Peyer's patch (tissue), 4 donors: ENCODE measurements at regions not wholly inside any gene's neighbourhood (a gene's known extent, or its start where the extent isn't known, plus 50 kb on each side); places are given as distances from the start of the nearest gene placed in this dataset.

Source experiments
- DNase-seq, 3 donors: peaks; one replicate each; pipeline ENCODE4 v3.0.0-alpha.2; 2017 to 2019
- H3K27ac ChIP-seq, 4 donors: fragments of 200-600 bp; sonication (generic); one replicate each; pipeline ENCODE4 v1.5.1; 2016 to 2019
- H3K27me3 ChIP-seq, 2 donors: fragments of 200-600 bp; sonication (generic); one replicate each; pipeline ENCODE4 v1.5.1; 2019
- H3K36me3 ChIP-seq, 3 donors: fragments of 200-600 bp; sonication (generic); one replicate each; pipeline ENCODE4 v1.5.1; 2016 to 2019
- H3K4me1 ChIP-seq, 4 donors: fragments of 200-600 bp; sonication (generic); one replicate each; pipeline ENCODE4 v1.5.1; 2016 to 2019
- H3K4me3 ChIP-seq, 4 donors: fragments of 200-600 bp; sonication (generic); 1 replicate in 3 of 4; 2 replicates in 1 of 4; pipeline ENCODE4 v1.5.1; 2016 to 2019; ENCODE audit warnings: mild to moderate bottlenecking in 1 of 4
- H3K9me3 ChIP-seq, 4 donors: fragments of 200-600 bp; sonication (generic); one replicate each; pipeline ENCODE4 v1.5.1; 2016 to 2019; ENCODE audit warnings: mild to moderate bottlenecking in 1 of 4
- POLR2A ChIP-seq, 2 donors: fragments of 450-650 bp; IDR thresholded peaks; one replicate each; pipeline ENCODE4 v1.5.1; 2017; ENCODE audit warnings: antibody characterized with exemption in 2 of 2, mild to moderate bottlenecking in 2 of 2, moderate library complexity in 2 of 2
- TF ChIP-seq, protein P1 (sequence below), 6 experiments: fragments of 450-650 bp in 4 of 6; fragments of 200-600 bp in 2 of 6; sonication (generic) in 1 of 6; IDR thresholded peaks; one replicate each; pipeline ENCODE4 v1.5.1; 2017 to 2019; ENCODE audit warnings: antibody characterized with exemption in 6 of 6, mild to moderate bottlenecking in 3 of 6, moderate library complexity in 1 of 6

DNA sequence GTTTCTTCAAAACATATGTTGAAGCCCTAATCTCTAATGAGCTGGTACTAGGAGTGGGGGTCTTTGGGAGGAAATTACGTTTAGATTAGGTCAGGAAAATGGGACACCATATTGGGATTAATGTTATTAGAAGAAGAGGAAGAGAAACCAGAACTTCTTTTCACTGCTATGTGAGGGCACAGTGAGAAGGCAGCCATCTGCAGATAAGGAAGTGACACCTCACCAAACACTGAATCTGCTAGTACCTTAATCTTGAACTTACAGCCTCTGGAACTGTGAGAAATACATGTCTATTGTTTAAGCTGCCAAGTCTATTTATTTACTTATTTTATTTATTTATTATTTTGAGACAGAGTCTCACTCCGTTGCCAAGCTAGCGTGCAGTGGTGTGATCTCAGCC lies 482.4 kb downstream of the CDY2B start:
- TF ChIP-seq, protein P1, sequence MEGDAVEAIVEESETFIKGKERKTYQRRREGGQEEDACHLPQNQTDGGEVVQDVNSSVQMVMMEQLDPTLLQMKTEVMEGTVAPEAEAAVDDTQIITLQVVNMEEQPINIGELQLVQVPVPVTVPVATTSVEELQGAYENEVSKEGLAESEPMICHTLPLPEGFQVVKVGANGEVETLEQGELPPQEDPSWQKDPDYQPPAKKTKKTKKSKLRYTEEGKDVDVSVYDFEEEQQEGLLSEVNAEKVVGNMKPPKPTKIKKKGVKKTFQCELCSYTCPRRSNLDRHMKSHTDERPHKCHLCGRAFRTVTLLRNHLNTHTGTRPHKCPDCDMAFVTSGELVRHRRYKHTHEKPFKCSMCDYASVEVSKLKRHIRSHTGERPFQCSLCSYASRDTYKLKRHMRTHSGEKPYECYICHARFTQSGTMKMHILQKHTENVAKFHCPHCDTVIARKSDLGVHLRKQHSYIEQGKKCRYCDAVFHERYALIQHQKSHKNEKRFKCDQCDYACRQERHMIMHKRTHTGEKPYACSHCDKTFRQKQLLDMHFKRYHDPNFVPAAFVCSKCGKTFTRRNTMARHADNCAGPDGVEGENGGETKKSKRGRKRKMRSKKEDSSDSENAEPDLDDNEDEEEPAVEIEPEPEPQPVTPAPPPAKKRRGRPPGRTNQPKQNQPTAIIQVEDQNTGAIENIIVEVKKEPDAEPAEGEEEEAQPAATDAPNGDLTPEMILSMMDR (IDR thresholded peaks at IDR 0.05), result no peak
- no peak for TF ChIP-seq POLR2A (IDR thresholded peaks at IDR 0.05)
- H3K9me3 ChIP-seq, result no peaks in the 10 kb centered on the region
- H3K36me3 ChIP-seq, result no peaks in the 10 kb centered on the region
- DNase-seq, result no peak
- H3K4me3 ChIP-seq, result no peak overlapping the region
- H3K27me3 ChIP-seq, result no peaks in the 10 kb centered on the region
- no peaks in the 10 kb centered on the region for H3K4me1 ChIP-seq
- H3K27ac ChIP-seq, result no peak overlapping the region

DNA sequence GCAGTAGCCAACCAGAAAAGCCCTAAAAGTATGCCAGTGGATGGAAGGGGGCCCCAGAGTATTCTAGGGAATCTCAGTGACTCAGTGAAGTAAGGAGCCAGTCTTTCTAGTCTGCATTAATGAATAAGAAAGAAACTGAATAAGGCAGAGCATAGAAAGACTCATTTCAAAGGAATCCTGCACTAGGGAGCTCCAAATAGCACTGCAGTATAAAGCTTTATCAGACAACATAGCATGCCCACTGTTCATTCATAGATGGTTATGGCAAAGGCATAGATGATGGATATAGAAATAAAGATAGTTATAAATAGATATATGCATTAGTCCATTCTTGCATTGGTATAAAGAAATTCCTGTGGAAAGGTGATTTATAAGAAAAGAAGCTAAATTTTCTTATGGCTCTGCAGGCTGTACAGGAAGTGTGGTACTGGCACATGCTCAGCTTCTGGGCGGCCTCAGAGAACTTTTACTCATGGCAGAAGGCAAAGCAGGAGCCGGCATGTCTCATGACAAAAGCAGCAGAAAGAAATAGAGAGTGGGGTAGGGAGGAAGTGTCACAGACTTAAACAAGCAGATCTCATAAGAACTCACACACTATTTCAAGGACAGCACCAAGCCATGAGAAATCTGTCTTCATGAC lies 498.5 kb downstream of the CDY2B start:
- no peak for TF ChIP-seq POLR2A (IDR thresholded peaks at IDR 0.05)
- TF ChIP-seq, protein P1 (IDR thresholded peaks at IDR 0.05), result no peak
- H3K36me3 ChIP-seq, result no peaks in the 10 kb centered on the region

DNA sequence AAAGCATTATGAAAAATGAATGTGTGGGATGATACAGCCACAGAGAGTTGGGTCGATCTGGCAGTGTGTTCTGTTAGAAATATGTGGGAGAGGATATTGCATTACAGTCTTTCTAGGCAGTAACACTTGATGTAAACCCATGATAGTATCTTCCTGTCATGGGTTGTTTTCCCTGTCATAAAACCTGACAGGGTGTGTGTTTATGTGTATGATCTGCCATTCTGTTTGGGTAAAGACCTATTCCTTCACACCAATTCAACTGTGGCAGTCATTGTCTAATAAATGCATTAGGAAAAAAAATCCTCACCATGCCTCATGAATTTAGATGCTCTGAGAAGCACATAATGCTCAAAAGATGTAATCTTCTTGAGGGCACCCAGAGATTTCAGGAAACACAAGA lies 501.7 kb downstream of the CDY2B start:
- no peaks in the 10 kb centered on the region for H3K9me3 ChIP-seq
- H3K4me1 ChIP-seq, result no peaks in the 10 kb centered on the region
- H3K27ac ChIP-seq, result no peak overlapping the region
- H3K27me3 ChIP-seq, result no peaks in the 10 kb centered on the region
- TF ChIP-seq, protein P1 (IDR thresholded peaks at IDR 0.05), result no peak
- TF ChIP-seq POLR2A (IDR thresholded peaks at IDR 0.05), result no peak
- no peak for DNase-seq
- no peak overlapping the region for H3K4me3 ChIP-seq
- no peaks in the 10 kb centered on the region for H3K36me3 ChIP-seq

More for the DNA sequence above, 498.5 kb downstream of the CDY2B start:
- H3K9me3 ChIP-seq, result no peaks in the 10 kb centered on the region
- no peak for DNase-seq
- no peaks in the 10 kb centered on the region for H3K27me3 ChIP-seq
- no peak overlapping the region for H3K4me3 ChIP-seq
- no peak overlapping the region for H3K27ac ChIP-seq
- H3K4me1 ChIP-seq, result no peaks in the 10 kb centered on the region

DNA sequence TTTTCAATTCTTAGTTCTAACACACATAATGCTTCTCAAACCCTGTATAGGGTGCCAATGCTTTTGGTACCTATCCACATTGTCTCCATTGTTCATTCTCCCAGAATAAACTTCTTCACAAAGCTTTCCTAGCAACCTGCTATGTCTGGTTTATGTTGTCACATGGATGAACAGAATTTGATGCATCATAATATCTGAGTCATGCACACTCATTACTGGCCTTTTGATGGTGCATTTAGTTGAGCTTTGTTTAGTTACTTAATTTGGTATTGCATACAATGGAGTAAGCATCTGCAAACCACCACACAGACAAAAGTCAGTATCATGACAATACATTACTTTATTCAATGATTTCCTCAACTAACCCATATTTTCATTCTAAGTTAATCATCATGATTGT lies 511.6 kb downstream of the CDY2B start:
- Histone ChIP-seq H3K27ac (no peak overlapping the region), H3K9me3 (no peaks in the 10 kb centered on the region), H3K4me3 (no peak overlapping the region), H3K4me1 (no peaks in the 10 kb centered on the region), H3K36me3 (no peaks in the 10 kb centered on the region), H3K27me3 (no peaks in the 10 kb centered on the region)
- TF ChIP-seq POLR2A (IDR thresholded peaks at IDR 0.05), result no peak
- TF ChIP-seq, protein P1 (IDR thresholded peaks at IDR 0.05), result no peak
- no peak for DNase-seq

DNA sequence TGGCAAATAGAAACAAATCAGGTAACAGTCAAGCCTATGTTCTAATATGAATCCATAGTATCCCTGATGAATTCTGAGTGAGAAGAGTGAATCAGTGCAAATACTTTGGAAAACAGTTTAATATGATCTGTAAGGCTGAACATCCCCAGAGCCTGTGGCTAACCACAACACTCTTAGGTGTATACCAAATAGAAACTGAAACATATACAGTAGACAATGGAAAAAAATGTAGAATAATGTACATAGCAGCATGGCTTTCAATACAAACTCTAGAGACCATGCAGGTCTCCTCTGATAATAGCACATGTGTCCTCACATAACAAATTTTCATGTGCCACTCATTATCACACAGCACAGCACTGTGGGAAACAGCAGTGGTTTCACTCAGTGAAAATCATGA lies 513.6 kb downstream of the CDY2B start:
- H3K36me3 ChIP-seq, result no peaks in the 10 kb centered on the region
- no peaks in the 10 kb centered on the region for H3K4me1 ChIP-seq
- no peaks in the 10 kb centered on the region for H3K9me3 ChIP-seq
- DNase-seq, result no peak
- H3K27ac ChIP-seq, result no peak overlapping the region
- no peaks in the 10 kb centered on the region for H3K27me3 ChIP-seq
- no peak overlapping the region for H3K4me3 ChIP-seq
- TF ChIP-seq, protein P1 (IDR thresholded peaks at IDR 0.05), result no peak
- TF ChIP-seq POLR2A (IDR thresholded peaks at IDR 0.05), result no peak

DNA sequence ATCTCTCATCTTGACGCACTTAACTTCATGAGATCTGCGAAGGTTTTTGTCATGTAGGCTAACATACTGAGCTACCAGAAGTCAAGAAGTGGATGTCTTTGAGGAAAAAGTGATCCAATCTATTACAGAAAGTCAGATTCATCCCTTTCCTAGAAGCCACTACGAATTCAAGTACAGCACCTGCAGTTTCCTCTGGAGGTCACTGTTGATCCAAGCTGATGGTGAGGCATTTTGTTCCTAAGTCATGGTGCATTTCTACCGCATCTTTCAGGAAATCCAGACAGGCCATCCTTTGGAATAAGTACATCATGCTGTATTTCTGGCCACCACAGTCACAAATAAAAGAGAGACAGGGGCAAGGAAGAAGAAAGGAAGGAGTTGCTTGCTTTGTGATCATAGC lies 541.0 kb downstream of the CDY2B start:
- no peaks in the 10 kb centered on the region for H3K4me1 ChIP-seq
- H3K4me3 ChIP-seq, result no peak overlapping the region
- no peak for DNase-seq
- H3K9me3 ChIP-seq, result no peaks in the 10 kb centered on the region
- no peak overlapping the region for H3K27ac ChIP-seq
- no peaks in the 10 kb centered on the region for H3K36me3 ChIP-seq
- TF ChIP-seq POLR2A (IDR thresholded peaks at IDR 0.05), result no peak
- TF ChIP-seq, protein P1 (IDR thresholded peaks at IDR 0.05), result no peak
- no peaks in the 10 kb centered on the region for H3K27me3 ChIP-seq
